GM12873 (cell line): ENCODE measurements at regions not wholly inside any gene's neighbourhood (a gene's known extent, or its start where the extent isn't known, plus 50 kb on each side); places are given as distances from the start of the nearest gene placed in this dataset.

Experiments
- TF ChIP-seq, protein P1 (sequence below): IDR thresholded peaks from 2 replicates; pipeline ENCODE4 v1.5.1; 2012; ENCODE audit warnings: low read depth, mild to moderate bottlenecking, moderate library complexity, low read length, control low read depth; ENCODE audit not compliant: insufficient read depth; ENCODE audit errors: missing control alignments

DNA sequence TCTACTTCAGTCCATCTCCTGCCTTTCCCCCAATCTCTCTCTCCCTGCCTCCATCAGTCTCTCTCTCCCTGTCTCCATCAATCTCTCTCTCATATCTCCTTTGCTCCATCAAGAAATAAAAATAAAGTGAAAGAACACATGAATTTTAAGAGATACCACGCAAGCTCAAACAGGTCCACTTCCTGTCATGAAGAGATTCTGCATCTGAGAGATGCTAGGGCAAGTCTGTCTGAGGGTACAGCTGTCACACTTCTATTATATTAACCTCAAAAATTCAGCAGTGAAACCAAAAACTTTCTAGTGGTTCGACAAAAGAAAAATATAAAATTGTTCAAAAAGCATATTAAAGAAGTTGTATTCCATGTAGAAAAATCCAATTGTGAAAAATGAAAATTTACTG, 296.8 kb upstream of the RSPO3 start:
- TF ChIP-seq, protein P1, sequence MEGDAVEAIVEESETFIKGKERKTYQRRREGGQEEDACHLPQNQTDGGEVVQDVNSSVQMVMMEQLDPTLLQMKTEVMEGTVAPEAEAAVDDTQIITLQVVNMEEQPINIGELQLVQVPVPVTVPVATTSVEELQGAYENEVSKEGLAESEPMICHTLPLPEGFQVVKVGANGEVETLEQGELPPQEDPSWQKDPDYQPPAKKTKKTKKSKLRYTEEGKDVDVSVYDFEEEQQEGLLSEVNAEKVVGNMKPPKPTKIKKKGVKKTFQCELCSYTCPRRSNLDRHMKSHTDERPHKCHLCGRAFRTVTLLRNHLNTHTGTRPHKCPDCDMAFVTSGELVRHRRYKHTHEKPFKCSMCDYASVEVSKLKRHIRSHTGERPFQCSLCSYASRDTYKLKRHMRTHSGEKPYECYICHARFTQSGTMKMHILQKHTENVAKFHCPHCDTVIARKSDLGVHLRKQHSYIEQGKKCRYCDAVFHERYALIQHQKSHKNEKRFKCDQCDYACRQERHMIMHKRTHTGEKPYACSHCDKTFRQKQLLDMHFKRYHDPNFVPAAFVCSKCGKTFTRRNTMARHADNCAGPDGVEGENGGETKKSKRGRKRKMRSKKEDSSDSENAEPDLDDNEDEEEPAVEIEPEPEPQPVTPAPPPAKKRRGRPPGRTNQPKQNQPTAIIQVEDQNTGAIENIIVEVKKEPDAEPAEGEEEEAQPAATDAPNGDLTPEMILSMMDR: no peak

DNA sequence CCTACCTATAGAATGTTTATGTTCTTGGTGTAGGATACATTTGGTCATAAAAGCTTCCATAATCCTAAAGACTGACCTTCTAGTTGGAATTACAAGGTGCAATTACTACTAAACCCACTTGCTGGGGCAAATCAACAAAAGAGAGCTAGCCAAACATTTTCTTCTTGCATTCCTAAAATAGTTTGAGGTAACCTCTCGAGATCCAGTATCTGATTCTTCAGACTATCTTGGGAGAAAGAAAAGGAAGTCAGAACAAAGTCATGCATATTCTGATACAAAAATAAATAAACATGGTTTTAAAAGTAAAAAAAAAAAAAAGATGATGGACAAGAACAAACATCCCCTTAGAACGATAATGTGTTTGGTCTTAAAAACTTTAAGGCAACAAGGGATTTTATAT, 294.2 kb upstream of the RSPO3 start:
- TF ChIP-seq, protein P1: no peak

DNA sequence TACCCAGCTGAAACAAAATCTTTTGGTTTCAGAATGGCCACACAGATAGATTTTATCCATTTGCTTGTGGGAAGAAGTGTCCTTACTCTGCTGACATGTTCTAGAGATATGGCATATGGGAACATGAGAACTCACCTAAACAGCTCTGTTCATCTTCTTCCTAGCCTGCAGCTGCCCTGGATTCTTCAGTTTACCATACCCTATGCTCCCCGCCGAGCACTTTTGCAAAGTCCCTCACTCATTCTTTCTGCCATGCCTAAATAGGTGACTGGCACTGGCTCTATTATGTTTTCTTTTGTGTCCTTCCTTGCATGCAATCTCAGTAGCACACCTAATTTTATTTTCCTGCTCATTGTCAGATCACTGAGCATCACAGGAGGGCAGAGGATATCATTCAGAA, 293.7 kb upstream of the RSPO3 start:
- TF ChIP-seq, protein P1: no peak

DNA sequence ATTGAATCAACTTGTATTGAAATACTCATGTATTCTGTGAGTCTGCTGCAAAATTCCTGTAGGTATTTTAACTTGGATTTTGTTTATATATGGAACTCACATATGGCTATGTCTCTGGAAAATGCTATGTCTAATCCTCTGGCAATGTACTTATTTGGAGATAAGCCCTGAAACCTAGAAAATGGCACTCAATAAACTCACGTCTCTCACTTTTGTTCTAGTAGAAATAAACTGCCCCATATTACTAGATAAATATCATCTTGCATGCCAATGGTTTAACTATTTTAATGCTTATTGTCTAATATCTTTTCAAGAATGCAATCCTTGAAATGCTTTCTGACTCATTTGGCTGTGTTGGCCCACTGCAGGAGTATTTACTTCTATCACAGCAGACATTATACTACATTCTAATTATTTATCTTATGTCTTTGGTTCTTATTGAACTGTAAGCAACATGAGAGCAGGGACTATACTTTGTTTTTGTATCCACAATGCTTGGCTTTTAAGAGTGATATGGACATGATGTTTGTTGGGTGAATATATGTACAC, 292.2 kb upstream of the RSPO3 start:
- TF ChIP-seq, protein P1: no peak

DNA sequence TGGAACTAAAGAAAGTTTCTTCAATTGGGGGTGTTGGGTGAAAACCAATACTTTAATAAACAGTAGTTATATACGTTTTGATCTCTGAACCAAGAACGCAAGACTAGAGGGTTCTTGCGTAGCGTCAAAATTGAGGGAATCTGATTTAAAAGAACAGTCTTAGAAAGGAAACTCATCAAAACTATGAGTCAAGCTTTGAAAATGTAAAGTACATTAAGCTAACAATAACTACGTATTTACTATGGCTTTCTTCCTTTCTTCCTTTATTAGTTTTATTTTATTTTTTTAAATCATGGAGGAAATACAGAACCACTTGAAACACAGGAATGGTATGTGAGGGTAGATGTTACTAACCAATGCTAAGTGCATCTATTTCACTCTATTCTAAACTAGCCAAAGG, 287.0 kb upstream of the RSPO3 start:
- TF ChIP-seq, protein P1: no peak

DNA sequence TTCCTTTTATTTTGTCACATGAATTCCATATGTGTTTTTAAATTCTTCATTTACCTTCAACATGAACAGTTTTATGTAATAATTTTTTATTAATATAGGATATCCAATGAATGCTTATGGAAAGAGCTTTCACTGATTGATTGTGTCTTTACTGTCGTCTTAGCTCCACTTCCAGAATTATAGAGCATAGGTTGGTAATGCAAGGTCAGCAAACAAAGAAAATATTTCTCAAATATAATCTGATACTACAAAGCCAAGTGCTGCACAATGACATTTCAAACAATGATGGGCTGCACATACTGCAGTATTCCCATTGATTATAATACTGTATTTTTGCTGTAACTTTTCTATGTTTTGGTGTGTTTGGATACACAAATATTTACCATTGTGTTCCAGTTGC, 275.7 kb upstream of the RSPO3 start:
- TF ChIP-seq, protein P1: no peak

DNA sequence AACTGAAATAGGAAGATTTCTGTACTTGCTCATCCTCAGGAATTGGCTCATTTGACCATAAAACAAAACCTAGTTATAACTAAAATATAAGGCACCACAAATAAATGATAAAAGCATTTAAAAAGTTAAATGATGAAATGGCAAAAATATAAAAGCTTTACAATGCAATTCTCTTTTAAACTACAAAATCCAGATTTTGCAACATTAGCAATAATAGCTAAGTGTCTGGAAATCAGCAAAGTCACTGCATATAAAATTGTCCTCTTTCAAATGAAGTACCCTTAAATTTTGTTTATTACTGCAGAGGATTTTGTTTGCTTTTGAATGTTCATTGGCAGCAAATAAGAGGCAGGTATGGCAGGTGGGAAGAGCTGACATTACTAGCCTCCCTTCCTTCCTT, 270.4 kb upstream of the RSPO3 start:
- TF ChIP-seq, protein P1: no peak
